NOMO-1 treated with DMSO at 0.1 percent for 48 hours (cell line): ENCODE measurements at regions not wholly inside any gene's neighbourhood (a gene's known extent, or its start where the extent isn't known, plus 50 kb on each side); places are given as distances from the start of the nearest gene placed in this dataset.

Experiments
- DNase-seq: peaks from one replicate; lab custom pipeline; 2025; ENCODE audit not compliant: unreplicated experiment; lab: John Stamatoyannopoulos, UW

DNA sequence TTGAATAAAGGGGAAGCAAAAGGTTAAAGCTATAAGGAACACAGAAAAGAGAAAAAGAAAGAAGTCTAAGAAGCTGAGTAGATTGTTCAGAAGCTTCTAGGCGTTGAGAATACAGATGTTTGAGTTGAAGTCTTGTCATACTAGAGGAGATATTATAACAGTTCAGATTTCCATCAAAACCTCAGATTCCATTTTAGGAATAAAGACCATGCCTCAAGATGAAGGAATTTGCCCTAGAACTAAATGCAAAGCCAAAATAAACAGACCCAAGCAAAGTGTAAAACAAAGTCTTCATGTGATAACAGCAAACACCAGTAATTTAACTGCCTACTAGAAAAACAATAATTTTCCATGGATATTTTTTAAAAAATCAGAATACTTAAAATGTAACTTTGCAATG lies 476.5 kb upstream of the POT1 start:
- DNase-seq: no peak

DNA sequence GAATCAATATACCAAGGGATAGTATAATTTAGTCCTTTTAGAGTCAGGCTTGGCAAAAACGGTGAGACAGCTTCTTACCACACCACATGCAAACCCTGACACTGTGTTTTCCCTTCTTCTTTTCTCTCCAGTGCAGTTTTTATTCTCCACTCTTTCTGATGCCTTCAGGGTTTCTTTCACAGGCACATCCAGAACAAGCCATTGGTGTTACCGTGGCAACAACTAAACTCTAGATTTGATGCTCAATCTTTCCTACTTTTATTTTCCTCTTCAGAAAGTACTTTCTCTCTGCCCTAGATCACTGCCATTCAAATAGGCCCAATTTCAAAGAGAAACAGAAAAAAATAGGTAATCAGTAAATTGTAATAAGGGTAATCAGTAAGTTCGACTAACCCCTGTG lies 469.8 kb upstream of the POT1 start:
- DNase-seq: no peak

DNA sequence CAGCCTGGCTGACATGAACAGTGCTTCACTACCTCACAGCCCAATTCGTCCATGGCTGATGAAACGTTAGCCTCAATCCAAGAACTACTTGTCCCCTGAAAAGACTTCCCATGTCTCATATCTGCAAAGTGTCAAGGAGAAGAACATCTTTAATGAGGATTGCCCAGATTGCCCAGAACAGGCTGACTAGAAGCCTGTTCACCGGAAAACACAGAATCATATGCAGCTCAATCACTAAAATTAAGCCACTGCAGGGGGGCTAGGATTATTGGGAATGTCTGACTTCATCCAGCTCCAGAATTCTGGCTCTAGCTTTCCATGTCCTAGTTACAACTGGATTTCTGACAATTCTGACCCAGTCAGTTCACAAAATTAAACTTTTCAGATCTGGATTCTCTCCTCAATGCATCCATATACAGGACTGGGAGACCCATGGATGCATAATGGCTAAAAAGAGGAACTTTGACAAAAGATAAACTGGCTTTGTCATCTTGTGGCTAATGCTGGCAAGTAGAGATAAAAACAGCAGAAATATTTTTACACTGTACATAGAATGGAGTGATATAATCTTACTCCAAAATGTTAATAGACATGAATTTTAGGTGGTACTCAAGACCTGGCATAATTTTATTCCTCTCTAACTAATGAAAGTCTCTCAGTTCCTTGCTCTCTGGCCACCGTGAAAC lies 467.0 kb upstream of the POT1 start:
- DNase-seq: no peak

GRCh38 chr7:125391921-125392320 lies 462.3 kb upstream of the POT1 start:
- DNase-seq: no peak

- DNase-seq: no peak
These were observed 461.4 kb upstream of the POT1 start for GRCh38 chr7:125390981-125391380.

GRCh38 chr7:125386211-125386610 lies 456.6 kb upstream of the POT1 start:
- DNase-seq: no peak

DNA sequence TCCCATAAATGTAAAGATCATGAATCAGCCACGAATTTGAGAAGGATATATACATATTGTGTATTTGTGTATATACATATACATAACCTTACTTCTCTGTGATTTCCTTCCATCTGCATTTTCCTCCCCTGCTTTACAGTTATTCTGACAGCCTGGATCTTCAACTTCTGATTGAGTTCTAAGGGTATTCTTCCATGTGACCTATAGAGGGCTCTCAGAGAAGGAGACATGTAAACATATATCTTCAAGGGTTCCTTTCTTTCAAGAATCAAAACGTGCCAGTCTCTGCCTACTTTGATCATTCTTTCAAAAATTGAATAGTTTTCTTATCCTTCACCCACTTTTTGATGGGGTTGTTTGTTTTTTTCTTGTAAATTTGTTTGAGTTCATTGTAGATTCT lies 453.7 kb upstream of the POT1 start:
- DNase-seq: no peak

- DNase-seq: no peak
These were observed 452.8 kb upstream of the POT1 start for GRCh38 chr7:125382401-125382800.

DNA sequence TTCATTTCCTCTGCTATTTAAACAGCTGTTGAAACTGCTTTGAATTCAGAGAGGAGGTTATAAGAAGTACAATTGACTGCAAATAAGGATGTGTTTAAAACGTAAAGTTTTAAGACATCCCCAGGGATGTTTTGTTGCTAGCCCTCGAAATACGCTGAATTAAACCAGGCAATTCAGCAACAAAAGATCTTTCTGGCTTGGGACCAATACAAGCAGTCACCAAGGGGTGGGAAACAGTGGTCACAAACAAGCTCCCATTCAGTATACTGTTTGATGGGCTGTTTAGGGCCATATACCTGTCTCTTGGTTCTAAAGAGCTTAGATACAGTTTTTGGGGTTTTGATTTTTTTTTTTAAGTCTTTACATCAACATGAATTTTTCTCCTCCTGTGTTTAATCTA lies 446.3 kb upstream of the POT1 start:
- DNase-seq: no peak

DNA sequence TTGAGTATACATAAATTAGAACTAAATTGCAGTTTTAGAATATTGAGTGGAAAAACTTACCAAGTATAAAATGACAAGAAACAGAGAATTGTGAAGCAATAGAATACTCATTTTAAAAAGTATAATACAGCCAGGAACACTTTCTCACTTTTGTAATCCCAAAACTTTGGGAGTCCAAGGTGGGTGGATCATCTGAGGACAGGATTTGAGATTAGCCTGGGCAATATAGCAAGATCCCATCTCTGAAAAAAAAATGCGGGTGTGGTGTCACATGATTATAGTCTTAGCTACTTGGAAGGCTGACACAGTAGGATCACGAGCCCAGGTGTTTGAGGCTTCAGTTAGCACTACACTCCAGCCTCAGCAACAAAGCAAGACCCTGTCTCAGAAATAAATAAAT lies 440.9 kb upstream of the POT1 start:
- DNase-seq: no peak

DNA sequence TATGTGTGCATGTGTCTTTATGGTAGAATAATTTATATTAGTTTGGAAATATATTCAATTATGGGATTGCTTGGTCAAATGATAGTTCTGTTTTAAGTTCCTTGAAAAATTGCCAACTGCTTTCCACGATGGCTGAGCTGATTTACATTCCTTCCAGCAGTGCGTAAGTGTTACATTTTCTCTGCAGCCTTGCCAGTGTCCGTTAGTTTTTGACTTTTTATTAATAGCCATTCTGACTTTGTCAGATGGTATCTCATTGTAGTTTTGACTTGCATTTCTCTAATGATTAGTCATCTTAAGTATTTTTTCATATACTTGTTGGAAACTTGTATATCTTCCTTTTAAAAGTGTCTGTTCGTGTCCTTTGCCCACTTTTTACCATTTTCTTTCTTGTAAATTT lies 434.2 kb upstream of the POT1 start:
- DNase-seq: no peak

GRCh38 chr7:125358551-125359167 lies 429.0 kb upstream of the POT1 start:
- DNase-seq: no peak

DNA sequence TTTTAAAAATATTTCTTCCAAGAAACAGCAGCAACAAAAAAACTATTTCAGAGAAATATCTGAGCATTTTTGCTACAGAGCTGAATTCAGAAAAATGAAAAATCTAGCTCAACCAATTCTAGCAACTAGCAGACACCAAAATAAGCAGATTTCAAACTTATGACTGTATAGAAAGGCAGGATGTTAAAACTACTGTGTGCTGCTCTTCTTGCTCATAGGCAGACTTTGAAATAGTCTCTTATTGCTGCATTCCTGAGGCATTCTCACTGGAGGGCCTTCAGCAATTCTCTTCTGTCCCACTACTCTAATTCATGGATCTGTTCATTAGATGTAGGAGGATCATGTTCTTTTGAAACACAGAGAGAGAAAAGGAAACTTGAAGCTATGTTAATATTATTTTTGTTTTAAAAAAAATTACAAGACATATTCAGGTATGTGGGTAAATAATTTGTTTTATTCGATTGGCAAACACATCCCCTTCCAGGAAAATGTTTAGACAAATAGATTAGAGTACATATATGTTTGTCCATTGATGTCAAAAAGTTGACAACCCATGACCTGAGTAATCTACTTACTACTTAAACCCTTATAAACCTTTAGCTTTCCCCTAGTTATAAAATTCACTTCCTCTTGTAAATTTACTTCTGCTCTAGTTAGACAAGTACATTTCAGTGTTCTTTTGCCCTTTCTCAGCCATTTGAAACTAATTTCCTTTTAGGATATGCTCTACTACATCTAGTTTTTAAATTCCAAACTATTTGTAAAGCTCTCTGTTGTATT lies 428.2 kb upstream of the POT1 start:
- no peak for DNase-seq

GRCh38 chr7:125355899-125356298 lies 426.3 kb upstream of the POT1 start:
- DNase-seq: peak; percentile 47

- DNase-seq: no peak
These were observed 417.6 kb upstream of the POT1 start for GRCh38 chr7:125347269-125347668.

DNA sequence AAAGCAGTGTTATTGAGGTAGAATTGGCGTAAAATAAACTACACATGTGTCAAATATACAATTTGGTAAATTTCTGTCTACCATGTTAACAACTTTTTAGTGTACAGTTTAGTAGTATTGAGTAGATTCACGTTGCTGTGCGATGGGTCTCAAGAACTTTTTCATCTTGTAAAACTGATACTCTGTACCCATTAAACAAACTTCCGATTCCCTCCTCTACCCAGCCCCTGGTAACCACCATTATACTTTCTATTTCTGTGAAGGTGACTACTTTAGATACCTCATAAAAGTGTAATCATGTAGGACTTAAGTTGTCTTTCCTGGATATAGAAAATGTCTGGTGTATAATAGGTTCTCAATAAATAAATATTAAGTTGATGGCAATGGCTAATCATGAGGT lies 408.5 kb upstream of the POT1 start:
- no peak for DNase-seq

DNA sequence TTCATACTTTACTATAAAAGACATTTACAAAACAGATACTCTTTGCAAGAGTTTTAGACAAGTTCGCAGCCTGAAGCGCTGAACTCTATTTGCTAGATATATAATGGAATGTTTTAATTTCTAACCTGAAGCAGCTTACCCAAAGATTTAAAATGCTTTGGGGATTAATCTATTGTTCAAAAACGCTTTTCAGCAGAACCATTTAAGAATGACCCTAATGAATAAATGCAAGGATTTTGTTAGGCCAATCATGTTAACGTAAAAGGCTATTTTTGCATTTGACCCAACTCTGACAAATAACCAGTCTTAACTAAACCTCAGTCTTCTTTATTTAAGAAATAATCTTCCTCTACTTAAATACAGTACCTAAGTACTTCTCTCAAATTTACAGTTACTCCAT lies 406.7 kb upstream of the POT1 start:
- no peak for DNase-seq

DNA sequence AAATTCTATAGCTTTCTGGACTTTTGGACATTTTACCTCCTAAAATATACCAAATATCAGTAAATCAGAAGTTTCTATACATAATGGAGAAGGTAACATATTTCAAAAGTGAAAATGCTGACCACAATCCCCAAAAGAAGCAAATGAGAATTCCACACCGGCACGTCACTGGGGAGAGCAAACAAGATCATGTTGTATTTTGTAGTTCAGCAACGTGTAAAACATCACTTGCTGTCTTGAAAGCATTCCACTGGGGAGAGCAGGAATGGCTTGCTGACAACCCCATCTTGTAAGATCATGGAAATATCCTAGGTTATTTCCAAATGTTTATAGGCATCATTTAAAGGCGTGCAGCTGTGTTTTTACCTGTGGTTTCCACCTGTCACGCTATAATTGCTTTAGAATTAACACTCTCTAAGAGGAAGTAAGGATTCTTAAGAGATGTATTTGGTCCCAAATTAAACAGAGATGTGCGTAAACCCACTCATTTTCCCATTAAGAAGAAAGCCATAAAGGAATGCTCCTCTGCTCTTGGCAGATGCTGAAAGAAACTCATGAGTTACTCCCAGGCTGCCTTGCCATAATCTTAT lies 397.1 kb upstream of the POT1 start:
- no peak for DNase-seq

- no peak for DNase-seq
These were observed 386.8 kb upstream of the POT1 start for GRCh38 chr7:125316466-125316865.

DNA sequence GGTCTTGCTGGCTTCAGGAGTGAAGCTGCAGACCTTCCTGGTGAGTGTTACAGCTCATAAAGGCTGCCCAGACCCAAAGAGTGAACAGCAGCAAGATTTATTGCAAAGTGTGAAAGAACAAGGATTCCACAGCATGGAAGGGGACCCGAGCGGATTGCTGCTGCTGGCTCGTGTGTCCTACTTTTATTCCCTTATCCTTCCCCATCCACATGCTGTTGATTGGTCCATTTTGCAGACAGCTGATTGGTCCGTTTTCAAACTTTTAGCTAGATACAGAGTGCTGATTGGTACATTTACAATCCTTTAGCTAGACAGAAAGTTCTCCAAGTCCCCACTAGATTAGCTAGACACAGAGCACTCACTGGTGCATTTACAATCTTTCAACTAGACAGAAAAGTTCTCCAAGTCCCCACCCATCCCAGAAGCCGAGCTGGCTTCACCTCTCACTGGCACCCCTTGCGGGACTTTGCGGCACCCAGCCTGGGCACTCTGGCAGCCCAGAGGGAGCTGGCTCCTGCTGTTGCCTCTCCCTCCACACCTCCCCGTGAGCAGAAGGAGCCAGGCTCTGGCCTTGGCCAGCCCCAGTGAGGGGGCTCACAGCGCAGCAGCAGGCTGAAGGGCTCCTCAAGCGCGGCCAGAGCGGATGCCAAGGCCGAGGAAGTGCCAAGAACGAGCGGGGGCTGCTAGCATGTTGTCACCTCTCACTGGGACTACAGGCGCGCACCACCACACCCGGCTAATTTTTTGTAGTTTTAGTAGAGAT lies 369.6 kb upstream of the POT1 start:
- no peak for DNase-seq

DNA sequence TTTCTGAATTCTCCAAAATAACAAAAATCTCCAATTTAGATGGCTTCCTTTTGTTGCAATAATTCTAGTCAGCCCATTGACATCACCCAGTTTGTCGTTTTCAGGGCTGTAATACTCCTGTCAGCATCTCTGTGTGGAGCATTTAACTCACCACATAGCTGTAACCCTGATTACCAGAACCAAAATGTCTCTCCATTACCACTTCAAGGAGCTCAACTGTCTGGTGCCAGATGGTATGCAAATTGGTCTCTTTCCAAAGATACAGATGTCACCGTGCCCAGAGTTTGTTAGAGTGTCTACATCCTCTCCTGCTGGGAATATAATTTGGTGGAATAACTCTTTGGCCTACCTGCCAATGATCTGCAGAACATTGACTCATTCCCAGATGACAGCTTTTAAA lies 350.3 kb upstream of the POT1 start:
- DNase-seq: no peak
